ENCODE measurements at regions not wholly inside any gene's neighbourhood (a gene's known extent, or its start where the extent isn't known, plus 50 kb on each side); places are given as distances from the start of the nearest gene placed in this dataset.

DNA sequence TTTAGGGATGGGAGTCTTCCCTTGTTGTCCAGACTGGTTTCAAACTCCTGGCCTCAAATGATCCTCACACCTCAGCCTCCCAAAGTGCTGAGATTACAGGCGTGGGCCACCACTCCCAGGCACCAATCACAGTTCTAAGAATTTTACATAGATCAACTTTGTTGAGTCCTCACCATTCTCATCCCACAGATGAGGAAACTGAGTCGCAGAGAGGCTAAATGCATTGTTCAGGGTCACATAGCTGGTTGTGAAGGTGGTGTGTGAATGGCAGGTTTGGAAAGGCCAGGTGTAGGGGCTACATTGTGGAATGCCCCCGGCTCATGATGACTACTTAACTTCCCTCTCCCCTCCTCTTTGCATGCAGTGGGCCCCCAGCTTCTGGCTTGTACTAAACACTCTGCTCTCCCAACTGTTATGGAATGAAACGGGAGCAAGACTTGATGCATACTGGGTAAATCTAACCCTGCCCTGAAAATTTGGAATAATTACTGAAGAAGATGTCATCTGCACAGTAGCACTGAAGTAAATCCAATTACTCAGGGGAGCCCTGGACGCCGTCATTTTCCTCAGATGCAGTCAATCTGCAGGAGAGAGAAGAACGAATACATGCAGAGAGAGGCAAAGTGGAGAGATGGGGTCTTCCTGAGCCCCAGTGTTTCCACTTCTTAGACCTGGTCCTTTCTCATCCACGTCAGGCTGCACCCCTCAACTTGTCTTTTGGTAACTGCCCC, 102.3 kb upstream of the ZNF217 start:
- H3K36me3 ChIP-seq: no peaks in the 10 kb centered on the region
- H3K27ac ChIP-seq (replicated peaks in 1 of 4): no peak overlapping the region
- no peaks in the 10 kb centered on the region for H3K9me3 ChIP-seq
- intact Hi-C loops (cut with DNase I): no loop called here
- no peak overlapping the region for H3K4me3 ChIP-seq
- TF ChIP-seq POLR2AphosphoS5 (IDR thresholded peaks at IDR 0.05) (no peak), CTCF (IDR thresholded peaks at IDR 0.05) (no peak), EP300 (IDR thresholded peaks at IDR 0.05) (no peak), POLR2A (IDR thresholded peaks at IDR 0.05; ENCODE audit: low read depth) (no peak)
- no peak for DNase-seq (ENCODE audit: extremely low spot score)
- H3K4me1 ChIP-seq: peaks cover 0 to 10% (median 6%) of the 10 kb centered on the region in 4 donors
- H3K27me3 ChIP-seq: no peaks in the 10 kb centered on the region
- 86% methylated on average over 8 of the region's 8 CpGs for WGBS

DNA sequence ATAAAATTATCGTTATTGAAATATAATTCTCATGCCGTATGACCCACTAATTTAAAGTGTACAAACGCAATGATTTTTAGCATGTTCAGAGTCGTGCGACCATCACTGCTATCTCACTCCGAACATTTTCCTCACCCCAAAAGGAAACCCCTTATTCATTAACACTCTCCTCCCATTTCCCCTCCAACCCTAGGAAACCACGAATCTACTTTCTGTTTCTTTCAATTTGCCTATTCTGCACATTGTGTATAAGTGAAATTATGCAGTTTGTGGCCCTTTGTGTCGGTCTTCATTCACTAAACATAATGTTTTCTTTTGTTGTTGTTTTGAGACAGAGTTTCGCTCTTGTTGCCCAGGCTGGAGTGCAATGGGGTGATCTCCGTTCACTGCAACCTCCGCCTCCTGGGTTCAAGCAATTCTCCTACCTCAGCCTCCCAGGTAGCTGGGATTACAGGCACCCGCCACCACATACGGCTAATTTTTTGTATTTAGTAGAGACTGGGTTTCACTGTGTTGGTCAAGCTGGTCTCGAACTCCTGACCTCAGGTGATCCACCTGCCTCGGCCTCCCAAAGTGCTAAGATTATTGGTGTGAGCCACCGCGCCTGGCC, 99.7 kb upstream of the ZNF217 start:
- intact Hi-C loops (cut with DNase I): no loop called here
- no peak for DNase-seq (ENCODE audit: extremely low spot score)
- H3K4me3 ChIP-seq: no peak overlapping the region
- H3K9me3 ChIP-seq: no peaks in the 10 kb centered on the region
- no peaks in the 10 kb centered on the region for H3K27me3 ChIP-seq
- H3K4me1 ChIP-seq: peaks cover 0 to 10% (median 6%) of the 10 kb centered on the region in 4 donors
- H3K27ac ChIP-seq (replicated peaks in 1 of 4): no peak overlapping the region
- no peaks in the 10 kb centered on the region for H3K36me3 ChIP-seq
- WGBS: 89% methylated on average over 17 of the region's 17 CpGs
- TF ChIP-seq POLR2A (IDR thresholded peaks at IDR 0.05; ENCODE audit: low read depth): no peak
- TF ChIP-seq POLR2AphosphoS5 (IDR thresholded peaks at IDR 0.05): no peak
- TF ChIP-seq EP300 (IDR thresholded peaks at IDR 0.05): no peak
- no peak for TF ChIP-seq CTCF (IDR thresholded peaks at IDR 0.05)

GRCh38 chr20:53692465-53693067, 98.9 kb upstream of the ZNF217 start:
- intact Hi-C loops (cut with DNase I): no loop called here
- no peaks in the 10 kb centered on the region for H3K9me3 ChIP-seq
- no peak for DNase-seq (ENCODE audit: extremely low spot score)
- H3K27ac ChIP-seq (replicated peaks in 1 of 4): no peak overlapping the region
- H3K4me3 ChIP-seq: no peak overlapping the region
- TF ChIP-seq CTCF (IDR thresholded peaks at IDR 0.05) (no peak), POLR2A (IDR thresholded peaks at IDR 0.05; ENCODE audit: low read depth) (no peak), EP300 (IDR thresholded peaks at IDR 0.05) (no peak), POLR2AphosphoS5 (IDR thresholded peaks at IDR 0.05) (no peak)
- H3K36me3 ChIP-seq: no peaks in the 10 kb centered on the region
- 53% methylated on average over 10 of the region's 10 CpGs for WGBS
- peaks cover 0 to 10% (median 6%) of the 10 kb centered on the region in 4 donors for H3K4me1 ChIP-seq
- H3K27me3 ChIP-seq: no peaks in the 10 kb centered on the region

- Histone ChIP-seq H3K9me3 (no peaks in the 10 kb centered on the region), H3K27ac (replicated peaks in 1 of 4) (no peak overlapping the region), H3K4me3 (no peak overlapping the region), H3K27me3 (no peaks in the 10 kb centered on the region), H3K36me3 (no peaks in the 10 kb centered on the region), H3K4me1 (peaks cover 0 to 10% (median 6%) of the 10 kb centered on the region in 4 donors)
- 87% methylated on average over 1 of the region's 1 CpG for WGBS
- TF ChIP-seq POLR2AphosphoS5 (IDR thresholded peaks at IDR 0.05) (no peak), POLR2A (IDR thresholded peaks at IDR 0.05; ENCODE audit: low read depth) (no peak), EP300 (IDR thresholded peaks at IDR 0.05) (no peak), CTCF (IDR thresholded peaks at IDR 0.05) (no peak)
- intact Hi-C loops (cut with DNase I): no loop called here
- no peak for DNase-seq (ENCODE audit: extremely low spot score)
Measured at GRCh38 chr20:53691811-53692192, 98.2 kb upstream of the ZNF217 start.
